IPS-15b (cell line): ENCODE measurements at regions not wholly inside any gene's neighbourhood (a gene's known extent, or its start where the extent isn't known, plus 50 kb on each side); places are given as distances from the start of the nearest gene placed in this dataset.

ENCODE experiments used
- H3K27me3 ChIP-seq: one replicate; pipeline ENCODE4 v1.6.1; 2013; ENCODE audit warnings: low read length; ENCODE audit not compliant: control insufficient read depth, insufficient read depth
- H3K36me3 ChIP-seq: one replicate; pipeline ENCODE4 v1.6.1; 2013; ENCODE audit warnings: low read length; ENCODE audit not compliant: control insufficient read depth, insufficient read depth
- H3K4me1 ChIP-seq: one replicate; pipeline ENCODE4 v1.6.1; 2013; ENCODE audit warnings: mild to moderate bottlenecking, low read length; ENCODE audit not compliant: control insufficient read depth, insufficient read depth
- H3K4me3 ChIP-seq: one replicate; pipeline ENCODE4 v1.5.1; 2013; ENCODE audit warnings: low read depth, low read length
- H3K9ac ChIP-seq: one replicate; pipeline ENCODE4 v1.6.1; 2013; ENCODE audit warnings: low read depth, mild to moderate bottlenecking, low read length
- H3K9me3 ChIP-seq: one replicate; pipeline ENCODE4 v1.6.1; 2013; ENCODE audit warnings: mild to moderate bottlenecking, low read length; ENCODE audit not compliant: control insufficient read depth, insufficient read depth

DNA sequence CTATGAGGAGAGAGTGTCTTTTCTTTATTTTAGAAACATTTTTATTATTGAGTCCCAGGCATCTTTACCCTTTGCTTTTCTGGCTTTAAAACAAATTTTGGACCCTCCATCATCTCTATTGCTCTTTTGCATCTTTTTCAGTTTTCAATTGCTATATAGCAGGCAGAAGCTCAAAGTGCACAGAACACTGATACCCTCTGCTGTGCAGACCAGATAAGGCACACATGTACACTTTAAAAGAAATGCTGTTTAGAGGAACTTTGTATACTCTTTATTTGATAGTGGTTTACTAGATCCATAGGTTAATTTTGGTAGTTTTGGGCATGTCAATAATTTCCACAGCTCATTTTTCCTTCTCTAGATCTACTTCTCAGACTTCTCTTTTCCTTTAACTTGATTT lies 324.2 kb downstream of the SH2D4B start:
- no peaks in the 10 kb centered on the region for H3K4me1 ChIP-seq
- H3K9me3 ChIP-seq, result no peaks in the 10 kb centered on the region

GRCh38 chr10:80870282-80870681 lies 332.6 kb downstream of the SH2D4B start:
- no peak overlapping the region for H3K4me3 ChIP-seq
- no peaks in the 10 kb centered on the region for H3K9me3 ChIP-seq
- H3K4me1 ChIP-seq, result no peaks in the 10 kb centered on the region
- no peak overlapping the region for H3K9ac ChIP-seq
- no peaks in the 10 kb centered on the region for H3K27me3 ChIP-seq
- no peaks in the 10 kb centered on the region for H3K36me3 ChIP-seq

More for the DNA sequence above, 324.2 kb downstream of the SH2D4B start:
- H3K9ac ChIP-seq, result no peak overlapping the region
- no peaks in the 10 kb centered on the region for H3K36me3 ChIP-seq
- no peaks in the 10 kb centered on the region for H3K27me3 ChIP-seq
- H3K4me3 ChIP-seq, result no peak overlapping the region

DNA sequence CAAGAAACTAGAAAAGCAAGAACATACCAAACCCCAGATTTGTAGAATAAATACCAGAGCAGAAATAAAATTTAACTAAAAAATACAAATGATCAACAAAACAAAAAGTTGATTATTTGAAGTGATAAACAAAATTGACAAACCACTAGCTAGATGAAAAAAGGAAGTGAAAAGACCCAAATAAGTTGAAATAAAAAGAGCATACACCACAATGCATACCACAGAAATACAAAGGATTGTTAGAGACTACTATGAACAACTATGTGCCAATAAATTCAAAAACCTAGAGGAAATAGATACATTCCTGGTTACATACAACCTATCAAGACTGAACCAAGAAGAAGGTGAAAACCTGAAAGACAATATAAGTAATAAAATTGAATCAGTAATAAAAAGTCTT lies 333.4 kb downstream of the SH2D4B start:
- H3K4me1 ChIP-seq, result no peaks in the 10 kb centered on the region
- no peak overlapping the region for H3K4me3 ChIP-seq
- H3K36me3 ChIP-seq, result no peaks in the 10 kb centered on the region
- no peaks in the 10 kb centered on the region for H3K27me3 ChIP-seq
- H3K9me3 ChIP-seq, result no peaks in the 10 kb centered on the region
- H3K9ac ChIP-seq, result no peak overlapping the region

GRCh38 chr10:80878330-80878729 lies 340.6 kb downstream of the SH2D4B start:
- no peaks in the 10 kb centered on the region for H3K4me1 ChIP-seq
- H3K9ac ChIP-seq, result no peak overlapping the region
- no peaks in the 10 kb centered on the region for H3K36me3 ChIP-seq
- H3K4me3 ChIP-seq, result no peak overlapping the region
- H3K27me3 ChIP-seq, result no peaks in the 10 kb centered on the region
- H3K9me3 ChIP-seq, result no peaks in the 10 kb centered on the region

DNA sequence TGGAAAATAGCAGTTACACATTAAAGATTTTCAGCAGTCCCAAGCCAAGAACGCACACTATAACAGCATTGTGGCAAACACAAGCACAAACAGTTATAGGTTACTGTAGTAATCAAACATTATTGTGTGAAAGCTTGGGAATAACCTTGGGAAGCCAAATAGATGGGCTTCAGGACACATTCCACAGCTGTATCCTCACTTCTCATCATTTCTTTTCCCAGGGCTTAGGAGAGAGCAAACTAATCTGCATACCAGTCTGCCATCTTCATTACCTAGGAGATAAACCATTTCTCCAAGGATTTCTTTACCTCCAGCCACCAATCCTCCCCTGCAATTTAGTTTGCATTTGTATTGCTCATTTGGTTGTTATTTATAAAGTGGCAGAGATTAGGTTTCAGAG lies 352.4 kb downstream of the SH2D4B start:
- peaks cover 12% of the 10 kb centered on the region for H3K4me1 ChIP-seq
- peaks cover 29% of the 10 kb centered on the region for H3K27me3 ChIP-seq
- no peaks in the 10 kb centered on the region for H3K9me3 ChIP-seq

DNA sequence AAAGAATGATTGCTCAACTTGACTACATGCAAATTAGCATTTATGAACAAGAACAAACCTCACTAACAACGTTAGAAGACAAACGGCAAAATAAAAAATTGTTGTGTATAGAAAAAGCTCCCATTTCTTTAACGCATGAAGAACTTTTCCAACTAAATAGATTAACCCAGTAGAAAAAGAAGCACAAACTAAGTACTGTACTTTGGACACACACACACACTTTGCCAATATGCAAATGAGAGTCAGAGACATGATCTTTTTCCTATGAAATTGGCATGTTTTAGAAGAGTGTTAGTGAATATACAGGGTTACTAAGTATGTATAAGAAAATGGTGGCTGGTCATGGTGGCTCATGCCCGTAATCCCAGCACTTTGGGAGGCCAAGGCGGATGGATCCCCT lies 355.6 kb downstream of the SH2D4B start:
- H3K27me3 ChIP-seq, result peaks cover 54% of the 10 kb centered on the region
- no peaks in the 10 kb centered on the region for H3K36me3 ChIP-seq
- H3K9me3 ChIP-seq, result no peaks in the 10 kb centered on the region
- peaks cover 27% of the 10 kb centered on the region for H3K4me1 ChIP-seq
- no peak overlapping the region for H3K4me3 ChIP-seq
- no peak overlapping the region for H3K9ac ChIP-seq

More for the DNA sequence above, 352.4 kb downstream of the SH2D4B start:
- H3K36me3 ChIP-seq, result no peaks in the 10 kb centered on the region
- H3K9ac ChIP-seq, result no peak overlapping the region
- H3K4me3 ChIP-seq, result no peak overlapping the region

DNA sequence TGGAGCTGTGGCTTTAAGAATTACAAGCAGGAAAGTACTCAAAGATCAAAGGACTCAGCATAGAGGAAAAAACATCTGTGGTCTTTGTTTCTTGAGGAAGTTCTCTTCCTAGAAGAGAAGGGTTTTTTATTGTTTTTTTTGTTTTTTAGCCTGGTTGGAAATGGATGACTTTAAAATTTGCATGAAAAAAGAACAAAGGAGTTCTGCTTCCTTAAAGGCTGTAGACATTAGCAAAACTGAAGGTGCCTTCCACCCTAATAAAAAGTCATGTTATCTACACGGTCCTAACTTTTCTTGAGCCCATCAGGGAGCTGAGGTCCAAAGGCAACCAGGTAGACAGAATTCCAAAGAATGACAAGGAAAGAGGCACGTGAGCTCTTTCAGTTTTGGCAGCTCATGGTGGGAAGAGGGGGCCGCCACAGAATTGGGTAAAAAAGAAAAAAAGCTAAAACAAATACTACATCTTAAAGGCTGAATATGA lies 356.6 kb downstream of the SH2D4B start:
- Histone ChIP-seq H3K27me3 (peaks cover 54% of the 10 kb centered on the region), H3K4me1 (peaks cover 27% of the 10 kb centered on the region), H3K9ac (no peak overlapping the region), H3K36me3 (no peaks in the 10 kb centered on the region), H3K4me3 (no peak overlapping the region), H3K9me3 (no peaks in the 10 kb centered on the region)

- Histone ChIP-seq H3K9me3 (no peaks in the 10 kb centered on the region), H3K4me1 (peaks cover 27% of the 10 kb centered on the region), H3K27me3 (peaks cover 54% of the 10 kb centered on the region), H3K9ac (no peak overlapping the region), H3K4me3 (peak overlapping the region; percentile 39), H3K36me3 (no peaks in the 10 kb centered on the region)
These were observed 357.2 kb downstream of the SH2D4B start for GRCh38 chr10:80894797-80895467.

GRCh38 chr10:80896076-80896475 lies 358.4 kb downstream of the SH2D4B start:
- Histone ChIP-seq H3K27me3 (peaks cover 54% of the 10 kb centered on the region), H3K36me3 (no peaks in the 10 kb centered on the region), H3K9ac (no peak overlapping the region), H3K9me3 (no peaks in the 10 kb centered on the region), H3K4me1 (peaks cover 25% of the 10 kb centered on the region), H3K4me3 (no peak overlapping the region)

DNA sequence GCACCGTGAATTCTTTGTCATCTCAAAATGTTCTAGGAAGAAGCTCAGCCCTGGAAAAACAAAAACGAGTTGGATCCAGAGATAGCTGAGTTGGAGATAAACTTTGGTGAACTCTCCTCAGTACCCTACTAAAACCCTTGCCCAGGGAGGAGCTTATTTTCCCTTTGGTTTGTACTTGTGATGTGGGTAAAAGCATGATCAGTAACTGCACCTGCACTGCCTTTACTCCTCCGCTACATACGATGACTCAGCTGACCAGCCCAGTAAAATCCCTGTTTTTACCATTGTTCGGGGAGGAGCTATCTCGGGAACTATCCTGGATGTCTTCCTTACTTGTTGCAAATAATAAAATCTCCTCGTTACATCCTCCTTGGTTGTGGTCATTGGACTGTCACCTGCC lies 359.3 kb downstream of the SH2D4B start:
- Histone ChIP-seq H3K27me3 (peaks cover 47% of the 10 kb centered on the region), H3K9ac (no peak overlapping the region), H3K36me3 (no peaks in the 10 kb centered on the region), H3K4me1 (peaks cover 25% of the 10 kb centered on the region), H3K4me3 (no peak overlapping the region), H3K9me3 (no peaks in the 10 kb centered on the region)

- Histone ChIP-seq H3K36me3 (no peaks in the 10 kb centered on the region), H3K4me3 (no peak overlapping the region), H3K4me1 (peaks cover 10% of the 10 kb centered on the region), H3K27me3 (peaks cover 23% of the 10 kb centered on the region), H3K9me3 (no peaks in the 10 kb centered on the region), H3K9ac (no peak overlapping the region)
These were observed 363.0 kb downstream of the SH2D4B start for GRCh38 chr10:80900661-80901060.

DNA sequence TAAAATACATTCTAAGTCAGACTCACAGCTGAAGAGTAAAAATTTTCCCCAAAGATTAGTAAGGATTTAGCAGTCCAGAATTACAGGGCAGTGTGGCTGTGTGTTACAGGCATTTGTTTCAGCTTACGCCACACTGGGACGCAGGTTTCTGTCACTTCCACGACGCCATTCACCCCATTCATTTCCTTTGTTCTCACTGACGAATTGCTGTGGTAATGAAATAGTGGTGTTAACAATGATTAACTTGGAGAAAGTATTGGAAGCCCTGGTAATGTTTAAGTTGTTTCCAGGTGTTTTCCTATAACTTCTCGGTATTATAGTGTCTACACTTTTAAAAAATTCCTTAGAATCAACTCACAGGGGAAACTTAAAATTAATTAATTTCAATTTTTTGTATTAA lies 370.9 kb downstream of the SH2D4B start:
- H3K4me1 ChIP-seq, result peaks cover 3% of the 10 kb centered on the region
- no peak overlapping the region for H3K4me3 ChIP-seq
- H3K9ac ChIP-seq, result no peak overlapping the region
- H3K27me3 ChIP-seq, result no peaks in the 10 kb centered on the region
- H3K36me3 ChIP-seq, result no peaks in the 10 kb centered on the region
- no peaks in the 10 kb centered on the region for H3K9me3 ChIP-seq
